ENCODE measurements at regions not wholly inside any gene's neighbourhood (a gene's known extent, or its start where the extent isn't known, plus 50 kb on each side); places are given as distances from the start of the nearest gene placed in this dataset.

- TF ChIP-seq POLR2A (IDR thresholded peaks at IDR 0.05) (no peak), CTCF (IDR thresholded peaks at IDR 0.05) (no peak)
Observed at GRCh38 chr13:74048756-74049155, 85.4 kb downstream of the KLF12 start.

Data from body of pancreas (tissue), 4 donors.